NOMO-1 treated with DMSO at 0.1 percent for 48 hours (cell line): ENCODE measurements at regions not wholly inside any gene's neighbourhood (a gene's known extent, or its start where the extent isn't known, plus 50 kb on each side); places are given as distances from the start of the nearest gene placed in this dataset.
"Not testable (repeated sequence)": the region's sequence is repeated elsewhere in the genome, so short reads cannot be mapped to it uniquely, and the experiment has no call there.

Source experiments
- DNase-seq: peaks from one replicate; lab custom pipeline; 2025; ENCODE audit not compliant: unreplicated experiment; lab: John Stamatoyannopoulos, UW

GRCh38 chr1:78715181-78715661 is 65.6 kb downstream of the IFI44 start:
- no peak for DNase-seq

GRCh38 chr1:78716186-78716585 is 66.6 kb downstream of the IFI44 start:
- DNase-seq: no peak

GRCh38 chr1:78718566-78718965 is 68.9 kb downstream of the IFI44 start:
- no peak for DNase-seq

- no peak for DNase-seq
These were observed 71.5 kb downstream of the IFI44 start for GRCh38 chr1:78721136-78721535.

- DNase-seq: no peak
These were observed 72.5 kb downstream of the IFI44 start for GRCh38 chr1:78722105-78722504.

- no peak for DNase-seq
These were observed 72.9 kb downstream of the IFI44 start for GRCh38 chr1:78722521-78722920.

GRCh38 chr1:78722947-78723346 is 73.3 kb downstream of the IFI44 start:
- DNase-seq: no peak

- DNase-seq: no peak
These were observed 77.1 kb downstream of the IFI44 start for GRCh38 chr1:78726686-78727085.

GRCh38 chr1:78728359-78728758 is 78.7 kb downstream of the IFI44 start:
- DNase-seq: no peak

GRCh38 chr1:78730054-78730453 is 80.4 kb downstream of the IFI44 start:
- no peak for DNase-seq

GRCh38 chr1:78731674-78732073 is 82.0 kb downstream of the IFI44 start:
- no peak for DNase-seq

GRCh38 chr1:78737241-78737640 is 87.6 kb downstream of the IFI44 start:
- no peak for DNase-seq

- DNase-seq: no peak
These were observed 94.0 kb downstream of the IFI44 start for GRCh38 chr1:78743626-78744025.

GRCh38 chr1:78745111-78745510 is 95.5 kb downstream of the IFI44 start:
- no peak for DNase-seq

- DNase-seq: not testable (repeated sequence)
These were observed 104.0 kb downstream of the IFI44 start for GRCh38 chr1:78753679-78754078.

GRCh38 chr1:78755986-78756385 is 106.4 kb downstream of the IFI44 start:
- DNase-seq: no peak

- DNase-seq: no peak
These were observed 108.9 kb downstream of the IFI44 start for GRCh38 chr1:78758506-78758905.

GRCh38 chr1:78759881-78760280 is 110.2 kb downstream of the IFI44 start:
- DNase-seq: no peak

- DNase-seq: no peak
These were observed 111.2 kb downstream of the IFI44 start for GRCh38 chr1:78760858-78761257.

- no peak for DNase-seq
These were observed 112.5 kb downstream of the IFI44 start for GRCh38 chr1:78762113-78762512.

GRCh38 chr1:78765489-78765888 is 115.9 kb downstream of the IFI44 start:
- DNase-seq: no peak

GRCh38 chr1:78779831-78780230 is 130.2 kb downstream of the IFI44 start:
- DNase-seq: no peak

GRCh38 chr1:78787544-78787943 is 137.9 kb downstream of the IFI44 start:
- DNase-seq: no peak

GRCh38 chr1:78790174-78790573 is 140.5 kb downstream of the IFI44 start:
- no peak for DNase-seq
